ENCODE measurements at regions not wholly inside any gene's neighbourhood (a gene's known extent, or its start where the extent isn't known, plus 50 kb on each side); places are given as distances from the start of the nearest gene placed in this dataset.
A peak's percentile ranks its signal among the peaks of the same experiment; 100 is the strongest.

GRCh38 chr3:157624801-157625200 lies 121.6 kb upstream of the VEPH1 start:
- Histone ChIP-seq H3K36me3 (no peaks in the 10 kb centered on the region), H3K4me3 (no peak overlapping the region), H3K9me3 (no peaks in the 10 kb centered on the region), H3K27me3 (no peaks in the 10 kb centered on the region), H3K4me1 (no peaks in the 10 kb centered on the region), H3K27ac (no peak overlapping the region)
- DNase-seq (no peak), ATAC-seq (ENCODE audit: low FRiP score in 2 of 2) (no peak)
- TF ChIP-seq CTCF (IDR thresholded peaks at IDR 0.05), result no peak
- no peak for TF ChIP-seq POLR2A (IDR thresholded peaks at IDR 0.05)
- WGBS, 2 donors, result 76 to 88% methylated on average over 2 of the region's 2 CpGs

GRCh38 chr3:157618886-157619285 lies 115.7 kb upstream of the VEPH1 start:
- DNase-seq (no peak), ATAC-seq (ENCODE audit: low FRiP score in 2 of 2) (no peak)
- Histone ChIP-seq H3K9me3 (no peaks in the 10 kb centered on the region), H3K36me3 (no peaks in the 10 kb centered on the region), H3K4me1 (no peaks in the 10 kb centered on the region), H3K27ac (no peak overlapping the region), H3K27me3 (no peaks in the 10 kb centered on the region), H3K4me3 (no peak overlapping the region)
- 86 to 88% methylated on average over 4 of the region's 4 CpGs for WGBS, 2 donors
- TF ChIP-seq CTCF (IDR thresholded peaks at IDR 0.05), result no peak
- TF ChIP-seq POLR2AphosphoS5 (IDR thresholded peaks at IDR 0.05), result no peak
- no peak for TF ChIP-seq EP300 (IDR thresholded peaks at IDR 0.05)
- TF ChIP-seq POLR2A (IDR thresholded peaks at IDR 0.05), result no peak

GRCh38 chr3:157618075-157618760 lies 115.0 kb upstream of the VEPH1 start:
- DNase-seq (no peak), ATAC-seq (ENCODE audit: low FRiP score in 2 of 2) (peak in 1 of 2 donors; percentile 71)

GRCh38 chr3:157614896-157615295 lies 111.7 kb upstream of the VEPH1 start:
- Histone ChIP-seq H3K27me3 (no peaks in the 10 kb centered on the region), H3K4me1 (no peaks in the 10 kb centered on the region), H3K9me3 (no peaks in the 10 kb centered on the region), H3K4me3 (no peak overlapping the region), H3K36me3 (no peaks in the 10 kb centered on the region), H3K27ac (no peak overlapping the region)
- TF ChIP-seq EP300 (IDR thresholded peaks at IDR 0.05) (no peak), CTCF (IDR thresholded peaks at IDR 0.05) (no peak), POLR2A (IDR thresholded peaks at IDR 0.05) (no peak), POLR2AphosphoS5 (IDR thresholded peaks at IDR 0.05) (no peak)
- WGBS, 2 donors, result 49 to 60% methylated on average over 2 of the region's 2 CpGs
- ATAC-seq (ENCODE audit: low FRiP score in 2 of 2) (no peak), DNase-seq (no peak)

More at GRCh38 chr3:157618075-157618760, 115.0 kb upstream of the VEPH1 start:
- WGBS, 2 donors, result 16 to 20% methylated on average over 6 of the region's 6 CpGs
- Histone ChIP-seq H3K4me1 (no peaks in the 10 kb centered on the region), H3K27ac (no peak overlapping the region), H3K36me3 (no peaks in the 10 kb centered on the region), H3K27me3 (no peaks in the 10 kb centered on the region), H3K9me3 (no peaks in the 10 kb centered on the region), H3K4me3 (no peak overlapping the region)
- TF ChIP-seq POLR2AphosphoS5 (IDR thresholded peaks at IDR 0.05) (no peak), CTCF (IDR thresholded peaks at IDR 0.05) (peak; percentile 38 to 65 (median 56))

GRCh38 chr3:157611536-157612076 lies 108.4 kb upstream of the VEPH1 start:
- no peak overlapping the region for H3K27ac ChIP-seq
- no peak overlapping the region for H3K4me3 ChIP-seq
- no peaks in the 10 kb centered on the region for H3K27me3 ChIP-seq
- no peaks in the 10 kb centered on the region for H3K36me3 ChIP-seq
- no peak for ATAC-seq (ENCODE audit: low FRiP score in 2 of 2)
- peaks cover 0 to 2% (median 0%) of the 10 kb centered on the region in 4 donors for H3K4me1 ChIP-seq
- 92 to 96% methylated on average over 4 of the region's 4 CpGs for WGBS, 2 donors
- DNase-seq, result no peak
- no peaks in the 10 kb centered on the region for H3K9me3 ChIP-seq
- TF ChIP-seq EP300 (IDR thresholded peaks at IDR 0.05) (no peak), POLR2A (IDR thresholded peaks at IDR 0.05) (no peak), CTCF (IDR thresholded peaks at IDR 0.05) (no peak), POLR2AphosphoS5 (IDR thresholded peaks at IDR 0.05) (no peak)

Data from upper lobe of left lung (tissue), 6 donors.